ENCODE measurements at regions not wholly inside any gene's neighbourhood (a gene's known extent, or its start where the extent isn't known, plus 50 kb on each side); places are given as distances from the start of the nearest gene placed in this dataset.

GRCh38 chrX:40279762-40280161 is 182.0 kb upstream of the BCOR start:
- Histone ChIP-seq H3K9ac (ENCODE audit: insufficient read depth, low read depth, low read length) (no peak overlapping the region), H4K20me1 (ENCODE audit: insufficient read depth, low read length) (no peaks in the 10 kb centered on the region), H3K9me3 (ENCODE audit: low read length) (no peaks in the 10 kb centered on the region), H3K27me3 (ENCODE audit: control insufficient read depth in 1 of 2, insufficient read depth in 2 of 2, low read length in 2 of 2) (no peaks in the 10 kb centered on the region), H3K4me1 (ENCODE audit: insufficient read depth, low read length) (no peaks in the 10 kb centered on the region), H3K36me3 (replicated peaks in 1 of 2; ENCODE audit: control insufficient read depth in 1 of 2, insufficient read depth in 2 of 2, low read length in 2 of 2) (no peaks in the 10 kb centered on the region), H3K79me2 (ENCODE audit: insufficient read depth, low read length) (no peaks in the 10 kb centered on the region), H3K4me2 (ENCODE audit: low read depth, low read length) (no peak overlapping the region), H2AFZ (ENCODE audit: low read length) (no peak overlapping the region), H3K4me3 (replicated peaks in 1 of 3; ENCODE audit: insufficient read depth in 1 of 3, low read depth in 2 of 3, low read length in 3 of 3) (no peak overlapping the region), H3K27ac (ENCODE audit: extremely low read length, insufficient read depth, low read length) (no peak overlapping the region)
- POLR2A ChIA-PET: no interaction called here
- TF ChIP-seq SMAD3 (CRISPR knock-in tag; IDR thresholded peaks at IDR 0.05): no peak
- TF ChIP-seq MAFK (conservative IDR thresholded peaks at IDR 0.05 in 1 of 2, IDR thresholded peaks at IDR 0.05 in 1 of 2; ENCODE audit: low read length in 2 of 2): peak; percentile 17 to 58; a peak in 2 of 4 replicates
- peak; percentile 55; the same call in 1 of the 2 replicates for TF ChIP-seq MAFF (IDR thresholded peaks at IDR 0.05; ENCODE audit: low read depth, low read length)
- no peak for TF ChIP-seq ZNF841 (CRISPR knock-in tag; IDR thresholded peaks at IDR 0.05; ENCODE audit: borderline replicate concordance)
- TF ChIP-seq SKI (IDR thresholded peaks at IDR 0.05; ENCODE audit: partially characterized antibody): no peak
- no peak for TF ChIP-seq PAXIP1 (CRISPR knock-in tag; conservative IDR thresholded peaks at IDR 0.05)
- no peak for TF ChIP-seq ISL2 (CRISPR knock-in tag; IDR thresholded peaks at IDR 0.05)
- intact Hi-C loops (cut with micrococcal nuclease; ENCODE audit: unreplicated experiment): no loop called here
- CTCF ChIA-PET (ENCODE audit: low intra/inter-chr PET ratio, low total read pairs): no interaction called here
- in situ Hi-C loops (cut with HindIII; ENCODE audit: extremely low pct_ligation_motif_present, low pct_unique_long_range_greater_than_20kb): no loop called here
- no peak for DNase-seq (ENCODE audit: low spot score)
- no peak for ATAC-seq
- FAIRE-seq: no peak
- 30% methylated on average over 5 of the region's 5 CpGs for WGBS (ENCODE audit: low lambda C conversion rate)
- BruUV-seq (replicated peaks): no TSS peak

Measured in HepG2 (cell line).